WERI-Rb-1 (cell line): ENCODE measurements at regions not wholly inside any gene's neighbourhood (a gene's known extent, or its start where the extent isn't known, plus 50 kb on each side); places are given as distances from the start of the nearest gene placed in this dataset.

Experiments used
- DNase-seq: peaks from one replicate; pipeline ENCODE4 v3.0.0-alpha.2; 2020
- H3K27ac ChIP-seq: fragments of 250-450 bp; sonication (Bioruptor Pico); 2 replicates; pipeline ENCODE4 v1.5.1; 2020; ENCODE audit warnings: mild to moderate bottlenecking, moderate library complexity
- H3K27me3 ChIP-seq: fragments of 250-450 bp; sonication (Bioruptor Pico); 2 replicates; pipeline ENCODE4 v1.5.1; 2021; ENCODE audit warnings: mild to moderate bottlenecking, low read depth, moderate library complexity; ENCODE audit not compliant: insufficient read depth, severe bottlenecking
- H3K36me3 ChIP-seq: fragments of 250-450 bp; sonication (Bioruptor Pico); 2 replicates; pipeline ENCODE4 v1.5.1; 2020; ENCODE audit warnings: mild to moderate bottlenecking, moderate library complexity
- H3K4me3 ChIP-seq: 2 replicates; pipeline ENCODE4 v1.5.1; 2011; ENCODE audit warnings: low read depth, mild to moderate bottlenecking, control low read depth, low read length
- H3K9me3 ChIP-seq: fragments of 250-450 bp; sonication (Bioruptor Pico); 2 replicates; pipeline ENCODE4 v1.5.1; 2021; ENCODE audit warnings: mild to moderate bottlenecking, moderate library complexity; ENCODE audit not compliant: severe bottlenecking
- TF ChIP-seq, protein P1 (sequence below): IDR thresholded peaks from 2 replicates; pipeline ENCODE4 v1.5.1; 2011; ENCODE audit warnings: low read depth, mild to moderate bottlenecking, control low read depth, inconsistent platforms, low read length

DNA sequence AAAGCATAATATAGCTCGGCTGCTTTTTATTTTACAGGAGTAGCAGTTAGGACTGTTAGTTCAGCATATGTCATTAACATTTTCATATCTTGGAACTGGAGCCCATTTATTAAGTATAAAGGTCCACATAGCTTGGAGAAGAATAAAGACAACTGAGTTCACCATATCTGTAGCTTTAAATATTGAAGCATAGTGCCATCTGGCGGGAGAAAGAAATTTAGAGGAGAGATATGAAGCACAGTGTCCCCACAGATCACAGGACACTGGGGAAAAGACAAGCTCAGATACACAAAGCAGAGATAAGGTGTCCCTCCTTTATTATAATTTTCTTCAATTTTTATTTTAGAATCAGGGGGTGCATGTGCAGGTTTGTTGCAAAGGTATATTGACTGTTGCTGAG lies 104.7 kb upstream of the FREM2 start:
- Histone ChIP-seq H3K27me3 (no peaks in the 10 kb centered on the region), H3K36me3 (no peaks in the 10 kb centered on the region), H3K4me3 (no peak overlapping the region), H3K9me3 (no peaks in the 10 kb centered on the region), H3K27ac (no peak overlapping the region)
- TF ChIP-seq, protein P1, sequence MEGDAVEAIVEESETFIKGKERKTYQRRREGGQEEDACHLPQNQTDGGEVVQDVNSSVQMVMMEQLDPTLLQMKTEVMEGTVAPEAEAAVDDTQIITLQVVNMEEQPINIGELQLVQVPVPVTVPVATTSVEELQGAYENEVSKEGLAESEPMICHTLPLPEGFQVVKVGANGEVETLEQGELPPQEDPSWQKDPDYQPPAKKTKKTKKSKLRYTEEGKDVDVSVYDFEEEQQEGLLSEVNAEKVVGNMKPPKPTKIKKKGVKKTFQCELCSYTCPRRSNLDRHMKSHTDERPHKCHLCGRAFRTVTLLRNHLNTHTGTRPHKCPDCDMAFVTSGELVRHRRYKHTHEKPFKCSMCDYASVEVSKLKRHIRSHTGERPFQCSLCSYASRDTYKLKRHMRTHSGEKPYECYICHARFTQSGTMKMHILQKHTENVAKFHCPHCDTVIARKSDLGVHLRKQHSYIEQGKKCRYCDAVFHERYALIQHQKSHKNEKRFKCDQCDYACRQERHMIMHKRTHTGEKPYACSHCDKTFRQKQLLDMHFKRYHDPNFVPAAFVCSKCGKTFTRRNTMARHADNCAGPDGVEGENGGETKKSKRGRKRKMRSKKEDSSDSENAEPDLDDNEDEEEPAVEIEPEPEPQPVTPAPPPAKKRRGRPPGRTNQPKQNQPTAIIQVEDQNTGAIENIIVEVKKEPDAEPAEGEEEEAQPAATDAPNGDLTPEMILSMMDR: no peak
- peak; percentile 6 for DNase-seq

DNA sequence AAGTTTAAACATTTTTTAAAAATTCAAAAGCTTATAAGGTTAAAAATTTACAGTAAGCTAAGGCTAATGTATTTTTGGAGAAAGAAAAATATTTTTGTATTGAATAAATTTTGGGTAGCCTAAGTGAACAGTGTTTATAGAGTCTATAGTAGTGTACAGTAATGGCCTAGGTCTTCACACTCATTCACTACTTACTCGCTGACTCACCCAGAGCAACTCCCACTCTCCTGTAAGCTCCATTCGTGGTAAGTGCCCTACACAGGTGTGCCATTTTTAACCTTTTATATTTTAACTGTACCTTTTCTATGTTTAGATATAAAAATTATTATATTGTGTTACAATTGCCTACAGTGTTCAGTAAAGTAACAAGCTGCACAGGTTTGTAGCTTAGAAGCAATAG lies 96.6 kb upstream of the FREM2 start:
- DNase-seq: no peak
- TF ChIP-seq, protein P1: no peak

DNA sequence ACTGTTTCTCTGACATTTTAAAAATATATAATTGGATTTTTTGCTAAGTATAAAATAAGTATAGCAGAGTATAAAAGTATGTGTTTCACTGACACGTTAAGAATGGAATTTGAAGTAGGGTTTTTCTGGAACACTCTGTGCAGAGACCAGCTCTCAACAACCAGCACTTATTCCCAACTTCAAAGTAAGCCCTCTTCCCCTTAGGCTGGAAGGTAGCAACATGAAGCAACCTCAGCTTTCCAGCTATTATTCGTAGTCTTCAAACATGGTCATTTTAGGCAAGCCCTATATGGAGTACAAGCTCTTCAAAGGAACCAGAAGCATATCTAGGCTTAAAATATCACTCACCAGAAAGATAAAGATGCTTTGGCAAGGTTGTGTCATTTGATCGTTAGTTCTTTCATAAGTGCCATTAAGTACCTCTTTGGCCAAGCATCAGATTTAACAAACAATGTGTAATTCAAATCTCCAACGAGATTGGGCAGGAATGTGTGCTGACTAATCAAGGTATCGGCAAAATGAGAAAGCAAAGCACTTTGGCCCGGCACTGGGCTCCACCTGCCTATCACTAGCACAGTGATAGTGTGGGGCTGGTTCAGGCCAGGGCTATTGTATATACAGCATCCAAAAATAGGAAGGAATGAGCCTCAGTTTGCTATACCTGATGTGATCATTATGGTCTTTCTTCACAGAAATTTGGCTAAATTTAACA lies 95.9 kb upstream of the FREM2 start:
- Histone ChIP-seq H3K36me3 (no peaks in the 10 kb centered on the region), H3K27me3 (no peaks in the 10 kb centered on the region), H3K27ac (no peak overlapping the region), H3K9me3 (no peaks in the 10 kb centered on the region), H3K4me3 (no peak overlapping the region)
- DNase-seq: no peak
- TF ChIP-seq, protein P1: no peak

More for the DNA sequence above, 96.6 kb upstream of the FREM2 start:
- no peak overlapping the region for H3K4me3 ChIP-seq
- no peak overlapping the region for H3K27ac ChIP-seq
- no peaks in the 10 kb centered on the region for H3K36me3 ChIP-seq
- no peaks in the 10 kb centered on the region for H3K9me3 ChIP-seq
- H3K27me3 ChIP-seq: no peaks in the 10 kb centered on the region

DNA sequence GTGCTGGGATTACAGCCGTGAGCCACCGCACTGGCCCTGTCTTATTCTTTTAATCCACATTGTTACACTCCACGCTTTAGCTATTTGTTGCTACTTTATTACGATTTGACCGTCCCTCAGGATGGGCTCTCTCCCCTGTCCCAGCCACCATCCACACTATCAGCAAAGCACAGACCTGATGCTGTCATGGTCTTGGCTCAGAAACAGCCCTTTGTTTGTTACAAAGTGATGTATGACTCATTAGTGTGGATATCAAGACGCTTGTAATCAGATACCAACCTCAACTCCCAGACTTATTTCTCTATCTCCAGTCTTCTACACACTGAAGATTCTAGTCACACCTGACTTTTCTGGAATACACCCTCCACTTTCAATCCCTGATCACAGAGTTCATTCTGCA lies 84.6 kb upstream of the FREM2 start:
- DNase-seq: no peak
- H3K27ac ChIP-seq: no peak overlapping the region
- H3K9me3 ChIP-seq: no peaks in the 10 kb centered on the region
- TF ChIP-seq, protein P1: no peak
- no peaks in the 10 kb centered on the region for H3K36me3 ChIP-seq
- H3K4me3 ChIP-seq: no peak overlapping the region
- no peaks in the 10 kb centered on the region for H3K27me3 ChIP-seq

DNA sequence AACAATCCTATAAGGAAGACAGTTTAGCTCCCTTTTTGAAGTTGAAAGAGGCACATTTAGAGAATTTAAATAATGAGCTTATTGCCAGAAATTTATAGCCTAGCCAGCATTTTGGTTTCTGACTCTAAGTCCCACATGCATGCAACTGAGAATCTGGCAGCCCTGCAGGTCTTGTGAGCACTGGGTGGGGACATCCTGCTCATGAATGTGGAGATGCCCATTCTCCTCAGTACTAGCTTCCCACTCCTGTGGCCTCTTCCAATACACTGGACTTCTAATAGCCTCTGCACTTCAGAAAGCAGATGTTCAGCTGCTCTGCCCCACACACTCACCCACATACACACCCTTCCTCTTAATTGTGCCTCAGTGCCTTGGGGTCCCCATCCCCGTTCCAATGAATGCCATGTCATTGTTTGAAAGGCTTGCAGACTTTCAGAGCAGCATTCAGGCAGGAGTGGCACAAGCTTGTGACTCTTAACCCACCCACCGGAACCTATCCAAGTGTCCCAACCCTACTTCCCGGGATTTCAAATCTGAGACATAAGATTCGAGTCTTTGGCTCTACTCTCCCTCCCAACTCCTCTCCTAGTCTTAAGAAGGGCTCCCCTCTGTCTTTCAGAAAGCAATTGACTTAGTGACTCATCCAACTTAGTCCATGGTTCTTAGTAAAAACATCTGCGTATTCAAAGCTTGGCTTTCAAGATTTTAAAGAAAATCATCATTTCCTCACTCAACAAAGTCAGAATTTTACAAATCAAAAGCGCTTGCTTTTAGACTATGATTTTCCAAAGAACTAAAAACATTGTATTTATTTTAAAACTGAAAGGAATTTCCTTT lies 80.0 kb upstream of the FREM2 start:
- Histone ChIP-seq H3K27ac (no peak overlapping the region), H3K27me3 (no peaks in the 10 kb centered on the region), H3K4me3 (no peak overlapping the region), H3K36me3 (no peaks in the 10 kb centered on the region), H3K9me3 (no peaks in the 10 kb centered on the region)
- DNase-seq: no peak
- TF ChIP-seq, protein P1: no peak
